Keratinocyte (primary cell): ENCODE measurements at regions not wholly inside any gene's neighbourhood (a gene's known extent, or its start where the extent isn't known, plus 50 kb on each side); places are given as distances from the start of the nearest gene placed in this dataset.

Experiments used
- DNase-seq: peaks from one replicate; pipeline ENCODE4 v3.0.0-alpha.2; 2011; ENCODE audit warnings: low read depth, missing footprints, low spot score
- FAIRE-seq: peaks from 2 replicates; lab custom pipeline; 2011; peaks lifted over from hg19 to GRCh38; lab: Jason Lieb, UNC
- H2AFZ ChIP-seq: 2 replicates; pipeline ENCODE4 v1.6.0; 2012; ENCODE audit warnings: low read length, control low read depth, inconsistent platforms; ENCODE audit not compliant: control insufficient read depth
- H3K27ac ChIP-seq: 2 replicates; pipeline ENCODE4 v1.5.1; 2011; ENCODE audit warnings: low read length; ENCODE audit not compliant: control insufficient read depth, insufficient read depth
- H3K27me3 ChIP-seq: 3 replicates; pipeline ENCODE4 v1.6.0; 2011; ENCODE audit warnings: low read length; ENCODE audit not compliant: control insufficient read depth, insufficient read depth; ENCODE audit errors: extremely low read depth
- H3K36me3 ChIP-seq, 2 experiments: 2 replicates in 1 of 2; 3 replicates in 1 of 2; pipeline ENCODE4 v1.5.1; 2011; ENCODE audit warnings: low read length in 2 of 2, mild to moderate bottlenecking in 1 of 2; ENCODE audit not compliant: control insufficient read depth in 2 of 2, insufficient read depth in 2 of 2; ENCODE audit errors: extremely low read depth in 1 of 2
- H3K4me1 ChIP-seq: 3 replicates; pipeline ENCODE4 v1.5.1; 2011; ENCODE audit warnings: low read length; ENCODE audit not compliant: control insufficient read depth, insufficient read depth; ENCODE audit errors: extremely low read depth
- H3K4me2 ChIP-seq: 3 replicates; pipeline ENCODE4 v1.6.0; 2011; ENCODE audit warnings: low read depth, low read length; ENCODE audit not compliant: control insufficient read depth, insufficient read depth; ENCODE audit errors: extremely low read depth
- H3K4me3 ChIP-seq, 3 experiments: fragments of 200-600 bp in 1 of 3; sonication (generic) in 1 of 3; 2 replicates in 2 of 3; 3 replicates in 1 of 3; pipeline ENCODE4 v1.5.1; 2011 to 2016; ENCODE audit warnings: low read length in 3 of 3, mild to moderate bottlenecking in 3 of 3, control low read depth in 2 of 3, inconsistent platforms in 1 of 3, low read depth in 1 of 3, mixed read lengths in 1 of 3, mixed run types in 1 of 3, moderate library complexity in 1 of 3; ENCODE audit not compliant: control insufficient read depth in 2 of 3, insufficient read depth in 2 of 3; ENCODE audit errors: extremely low read depth in 1 of 3
- H3K79me2 ChIP-seq: 2 replicates; pipeline ENCODE4 v1.6.0; 2012; ENCODE audit warnings: low read length; ENCODE audit not compliant: control insufficient read depth, insufficient read depth
- H3K9ac ChIP-seq: 3 replicates; pipeline ENCODE4 v1.6.0; 2011; ENCODE audit warnings: low read length; ENCODE audit not compliant: control insufficient read depth, insufficient read depth; ENCODE audit errors: extremely low read depth
- H3K9me1 ChIP-seq: 3 replicates; pipeline ENCODE4 v1.6.0; 2011; ENCODE audit warnings: low read length; ENCODE audit not compliant: control insufficient read depth, insufficient read depth; ENCODE audit errors: extremely low read depth
- H3K9me3 ChIP-seq: 2 replicates; pipeline ENCODE4 v1.5.1; 2012; ENCODE audit warnings: low read depth, low read length; ENCODE audit not compliant: control insufficient read depth
- H4K20me1 ChIP-seq: 3 replicates; pipeline ENCODE4 v1.6.0; 2011; ENCODE audit warnings: low read length; ENCODE audit not compliant: control insufficient read depth, insufficient read depth; ENCODE audit errors: extremely low read depth
- EZH2 ChIP-seq: IDR thresholded peaks from one replicate; pipeline ENCODE4 v1.6.1; 2012; ENCODE audit warnings: inconsistent platforms, mild to moderate bottlenecking, low read length, moderate library complexity
- dilution Hi-C: fragments of 300-500 bp; cut with MboI; formaldehyde crosslinking; loops from one replicate; pipeline ENCODE4 v1.7.0; 2020; ENCODE audit warnings: low sequenced_read_pairs; ENCODE audit not compliant: extremely low pct_ligation_motif_present
- TF ChIP-seq, protein P1 (sequence below), 3 experiments: IDR thresholded peaks in 1 of 3; conservative IDR thresholded peaks in 1 of 3; optimal IDR thresholded peaks in 1 of 3; 2 replicates in 2 of 3; 3 replicates in 1 of 3; pipeline versions ENCODE3 to v1.5.1; 2011; ENCODE audit warnings: low read length in 3 of 3, mild to moderate bottlenecking in 3 of 3, moderate library complexity in 2 of 3, control low read depth in 1 of 3, inconsistent platforms in 1 of 3; ENCODE audit not compliant: insufficient read depth in 2 of 3; ENCODE audit errors: extremely low read depth in 1 of 3

DNA sequence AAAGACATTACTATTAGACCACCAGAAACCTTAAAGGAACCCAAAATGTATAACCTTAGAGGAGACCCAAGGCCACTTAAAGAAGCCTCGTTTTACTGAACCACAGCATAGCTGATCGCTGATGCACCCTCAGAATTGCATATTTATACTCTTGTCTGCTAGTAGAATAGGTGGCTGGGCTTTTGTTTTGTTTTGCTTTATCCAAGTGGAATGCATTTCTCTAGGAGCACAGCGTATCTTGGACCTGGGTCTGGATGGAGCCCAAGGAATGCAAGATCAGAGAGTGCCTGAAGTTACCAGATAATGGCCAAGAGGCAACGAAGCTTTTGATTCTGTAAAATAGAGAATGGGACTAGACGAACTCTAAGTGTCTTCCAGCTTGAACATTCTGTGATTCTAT lies 129.2 kb upstream of the COL8A1 start:
- H4K20me1 ChIP-seq: no peaks in the 10 kb centered on the region
- DNase-seq (no peak), FAIRE-seq (no peak)
- H3K4me2 ChIP-seq: no peak overlapping the region
- no peak overlapping the region for H2AFZ ChIP-seq
- H3K9me3 ChIP-seq: no peaks in the 10 kb centered on the region
- H3K9ac ChIP-seq: no peak overlapping the region
- H3K4me3 ChIP-seq: no peak overlapping the region
- H3K36me3 ChIP-seq: no peaks in the 10 kb centered on the region
- no peaks in the 10 kb centered on the region for H3K9me1 ChIP-seq
- no peaks in the 10 kb centered on the region for H3K79me2 ChIP-seq
- TF ChIP-seq, protein P1, sequence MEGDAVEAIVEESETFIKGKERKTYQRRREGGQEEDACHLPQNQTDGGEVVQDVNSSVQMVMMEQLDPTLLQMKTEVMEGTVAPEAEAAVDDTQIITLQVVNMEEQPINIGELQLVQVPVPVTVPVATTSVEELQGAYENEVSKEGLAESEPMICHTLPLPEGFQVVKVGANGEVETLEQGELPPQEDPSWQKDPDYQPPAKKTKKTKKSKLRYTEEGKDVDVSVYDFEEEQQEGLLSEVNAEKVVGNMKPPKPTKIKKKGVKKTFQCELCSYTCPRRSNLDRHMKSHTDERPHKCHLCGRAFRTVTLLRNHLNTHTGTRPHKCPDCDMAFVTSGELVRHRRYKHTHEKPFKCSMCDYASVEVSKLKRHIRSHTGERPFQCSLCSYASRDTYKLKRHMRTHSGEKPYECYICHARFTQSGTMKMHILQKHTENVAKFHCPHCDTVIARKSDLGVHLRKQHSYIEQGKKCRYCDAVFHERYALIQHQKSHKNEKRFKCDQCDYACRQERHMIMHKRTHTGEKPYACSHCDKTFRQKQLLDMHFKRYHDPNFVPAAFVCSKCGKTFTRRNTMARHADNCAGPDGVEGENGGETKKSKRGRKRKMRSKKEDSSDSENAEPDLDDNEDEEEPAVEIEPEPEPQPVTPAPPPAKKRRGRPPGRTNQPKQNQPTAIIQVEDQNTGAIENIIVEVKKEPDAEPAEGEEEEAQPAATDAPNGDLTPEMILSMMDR (optimal IDR thresholded peaks at IDR 0.05 in 1 of 3, IDR thresholded peaks at IDR 0.05 in 1 of 3, conservative IDR thresholded peaks at IDR 0.05 in 1 of 3; ENCODE audit: extremely low read depth in 1 of 3, insufficient read depth in 2 of 3, low read length in 3 of 3): no peak
- TF ChIP-seq EZH2: no peak
- peaks cover 4% of the 10 kb centered on the region for H3K4me1 ChIP-seq
- H3K27me3 ChIP-seq: no peaks in the 10 kb centered on the region
- dilution Hi-C loops: no loop called here
- no peak overlapping the region for H3K27ac ChIP-seq

DNA sequence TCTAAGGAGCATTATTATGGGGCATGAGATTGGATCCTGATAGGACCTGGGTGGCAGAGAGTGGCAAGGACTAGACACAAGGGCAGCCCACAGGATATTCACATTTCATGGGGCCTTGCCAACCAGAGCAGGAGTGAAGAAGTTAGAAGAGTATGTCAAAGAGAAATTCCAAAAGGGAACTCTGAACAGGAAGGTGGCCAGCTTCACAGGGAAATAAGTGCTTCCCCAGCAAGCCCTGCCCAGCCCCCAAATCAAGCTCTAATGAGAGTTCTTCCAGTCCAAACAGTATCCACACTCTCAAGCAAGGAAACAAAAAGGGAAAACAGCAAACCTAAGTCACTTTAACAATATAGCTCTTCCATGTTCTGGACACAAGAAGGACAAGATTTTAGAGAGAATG lies 130.2 kb upstream of the COL8A1 start:
- Histone ChIP-seq H4K20me1 (no peaks in the 10 kb centered on the region), H3K9ac (no peak overlapping the region), H3K36me3 (no peaks in the 10 kb centered on the region), H3K27ac (no peak overlapping the region), H3K79me2 (no peaks in the 10 kb centered on the region), H3K4me2 (no peak overlapping the region), H3K9me1 (no peaks in the 10 kb centered on the region), H3K27me3 (no peaks in the 10 kb centered on the region), H3K4me1 (peaks cover 7% of the 10 kb centered on the region), H2AFZ (no peak overlapping the region), H3K4me3 (no peak overlapping the region), H3K9me3 (no peaks in the 10 kb centered on the region)
- dilution Hi-C loops: no loop called here
- TF ChIP-seq, protein P1 (optimal IDR thresholded peaks at IDR 0.05 in 1 of 3, IDR thresholded peaks at IDR 0.05 in 1 of 3, conservative IDR thresholded peaks at IDR 0.05 in 1 of 3; ENCODE audit: extremely low read depth in 1 of 3, insufficient read depth in 2 of 3, low read length in 3 of 3): no peak
- no peak for TF ChIP-seq EZH2
- FAIRE-seq (no peak), DNase-seq (no peak)
